GM21390 (cell line): ENCODE measurements at regions not wholly inside any gene's neighbourhood (a gene's known extent, or its start where the extent isn't known, plus 50 kb on each side); places are given as distances from the start of the nearest gene placed in this dataset.

Experiments used
- ATAC-seq: cut with Tn5 transposase; IDR thresholded peaks from one replicate; pipeline ENCODE4 v1.9.1; 2021; ENCODE audit not compliant: unreplicated experiment

DNA sequence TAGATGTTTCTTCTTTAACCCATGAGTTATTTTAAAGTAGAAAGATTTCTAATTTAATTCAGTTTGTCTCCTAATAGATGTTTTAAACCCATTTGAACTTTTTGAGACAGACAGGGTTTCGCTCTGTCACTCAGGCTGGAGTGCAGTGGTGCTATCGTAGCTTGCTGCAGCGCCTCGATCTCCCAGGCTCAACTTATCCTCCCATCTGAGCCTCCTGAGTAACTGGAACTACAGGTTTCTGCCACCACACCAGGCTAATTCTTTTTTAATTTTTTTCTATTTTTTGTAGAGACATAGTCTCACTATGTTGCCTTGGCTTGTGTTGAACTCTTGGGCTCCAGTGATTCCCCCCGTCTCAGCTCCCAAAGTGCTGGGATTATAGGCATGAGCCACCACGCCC, 53.0 kb upstream of the RAB18 start:
- no peak for ATAC-seq

DNA sequence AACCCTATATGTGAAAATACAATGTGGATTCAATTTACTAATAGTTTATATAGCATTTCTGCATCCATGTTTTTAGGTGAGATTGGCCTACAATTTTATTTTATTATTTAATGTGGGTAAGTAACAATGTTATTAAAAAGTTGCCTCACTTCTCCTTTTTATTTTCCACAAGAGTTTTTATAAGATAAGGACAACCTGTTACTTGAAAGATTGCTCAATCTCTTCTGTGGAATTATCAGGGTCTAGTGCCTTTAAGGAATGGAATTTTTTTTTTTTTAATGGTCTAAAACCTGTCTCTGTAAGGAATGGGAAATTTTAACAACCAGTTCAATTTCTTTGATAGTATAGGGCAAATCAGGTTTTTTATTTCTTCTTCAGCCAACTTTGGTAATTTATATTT, 53.9 kb upstream of the RAB18 start:
- no peak for ATAC-seq

DNA sequence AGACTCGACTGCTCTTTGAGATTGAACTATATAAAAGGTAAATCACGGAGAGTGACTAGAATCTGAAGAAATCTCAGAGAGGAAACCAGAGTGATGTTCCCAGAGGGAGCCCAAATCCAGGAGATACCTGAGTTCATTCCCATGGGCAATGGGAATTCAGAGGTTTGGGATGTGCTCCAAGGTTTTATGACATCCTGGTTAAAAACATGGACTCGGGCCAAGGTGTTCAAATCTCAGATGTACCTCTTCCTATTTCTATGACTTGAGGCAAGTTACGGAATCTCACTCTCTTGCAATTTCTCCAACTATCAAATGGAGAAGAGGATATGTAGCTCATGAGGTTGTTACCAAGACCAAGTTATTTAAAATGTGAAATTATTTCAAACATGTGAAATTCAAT, 54.5 kb upstream of the RAB18 start:
- no peak for ATAC-seq

DNA sequence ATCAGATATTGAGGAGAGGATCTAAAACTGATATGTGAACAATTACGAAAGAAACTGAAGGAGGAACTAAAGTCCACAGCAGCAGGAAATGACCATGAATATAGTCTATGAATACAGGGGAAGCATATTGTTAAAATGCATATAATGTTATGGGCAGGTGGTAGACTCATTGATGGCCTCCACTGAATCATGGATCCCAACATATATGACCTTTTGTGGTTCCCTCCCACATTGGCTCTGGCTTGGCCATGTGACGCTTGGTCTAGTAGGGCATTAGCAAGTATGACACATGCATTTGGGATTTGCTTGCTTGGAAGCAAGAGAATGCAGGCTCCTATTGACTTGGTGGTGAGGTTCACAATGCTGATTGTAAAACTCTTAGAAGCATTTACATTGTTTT, 55.2 kb upstream of the RAB18 start:
- ATAC-seq: no peak

DNA sequence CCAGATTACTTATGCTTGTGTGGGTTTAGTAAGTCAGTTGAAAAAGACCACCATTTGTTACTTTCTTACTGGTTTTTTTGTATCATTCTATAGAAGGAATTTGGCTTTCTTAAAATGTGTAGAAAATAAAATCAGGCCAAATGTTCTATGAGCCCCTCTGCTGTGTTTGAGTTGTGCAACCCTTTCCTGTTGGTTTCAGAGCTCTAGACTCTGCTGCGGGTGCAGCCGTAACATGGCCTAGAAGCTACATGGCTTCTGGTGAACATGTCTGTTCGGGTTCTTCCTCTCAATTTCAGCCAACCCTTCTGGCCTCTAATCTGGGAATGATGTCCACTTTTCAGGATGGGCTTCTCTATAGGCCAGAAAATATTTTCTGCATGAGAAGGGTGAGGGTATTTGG, 56.6 kb upstream of the RAB18 start:
- ATAC-seq: no peak

DNA sequence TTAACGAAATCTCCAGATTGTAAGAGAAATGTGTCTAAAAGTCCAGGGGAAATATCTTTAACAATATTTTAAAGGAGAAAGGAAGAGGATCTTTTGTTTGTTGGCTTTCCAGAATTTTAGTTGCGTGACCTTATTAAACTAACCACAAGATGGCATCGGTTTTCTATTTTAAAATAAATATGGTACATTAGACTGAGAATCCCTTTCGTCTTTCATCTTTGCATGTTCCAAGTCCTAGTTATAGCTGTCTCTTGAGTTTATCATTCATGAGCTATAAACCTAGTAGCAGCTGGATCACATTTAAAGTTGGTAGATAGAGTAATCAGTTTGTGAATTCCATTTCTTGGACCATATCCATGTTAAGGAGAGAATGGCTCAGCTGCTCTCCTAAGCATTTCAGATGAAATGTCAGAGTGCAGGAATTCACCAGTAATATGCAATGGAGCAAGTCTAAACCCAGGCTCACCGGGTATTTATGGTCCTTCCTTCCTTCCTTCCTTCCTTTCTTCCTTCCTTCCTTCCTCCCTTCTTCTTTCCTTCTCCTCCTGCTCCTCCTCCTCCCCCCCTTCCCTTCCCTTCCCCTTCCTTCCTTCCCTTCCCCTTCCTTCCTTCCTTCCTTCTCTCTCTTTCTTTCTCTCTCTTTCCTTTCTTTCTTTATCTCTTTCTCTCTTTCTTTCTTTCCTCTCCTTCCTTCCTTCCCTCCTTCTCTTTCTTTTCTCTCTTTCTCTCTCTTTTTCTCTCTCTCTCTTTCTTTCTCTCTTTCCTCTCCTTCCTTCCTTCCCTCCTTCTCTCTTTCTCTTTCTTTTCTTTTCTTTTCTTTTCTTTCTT, 57.8 kb upstream of the RAB18 start:
- no peak for ATAC-seq

DNA sequence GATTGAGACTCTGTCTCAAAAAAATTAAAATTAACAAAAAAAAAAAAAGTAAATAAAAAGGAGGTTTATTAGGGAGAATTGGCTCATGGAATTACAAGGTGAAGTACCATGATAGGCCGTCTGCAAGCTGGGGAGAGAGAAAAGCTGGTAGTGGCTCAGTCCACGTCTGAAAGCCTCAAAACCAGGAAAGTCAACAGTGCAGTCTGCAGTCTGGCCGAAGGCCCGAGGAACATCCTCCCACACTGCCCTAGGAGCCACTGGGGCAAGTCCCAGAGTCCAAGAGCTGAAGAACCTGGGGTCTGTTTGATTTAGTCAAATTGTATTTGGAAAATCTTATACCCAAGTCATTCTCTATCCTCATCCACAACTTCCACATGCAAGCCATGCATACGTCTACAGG, 59.0 kb upstream of the RAB18 start:
- ATAC-seq: no peak

DNA sequence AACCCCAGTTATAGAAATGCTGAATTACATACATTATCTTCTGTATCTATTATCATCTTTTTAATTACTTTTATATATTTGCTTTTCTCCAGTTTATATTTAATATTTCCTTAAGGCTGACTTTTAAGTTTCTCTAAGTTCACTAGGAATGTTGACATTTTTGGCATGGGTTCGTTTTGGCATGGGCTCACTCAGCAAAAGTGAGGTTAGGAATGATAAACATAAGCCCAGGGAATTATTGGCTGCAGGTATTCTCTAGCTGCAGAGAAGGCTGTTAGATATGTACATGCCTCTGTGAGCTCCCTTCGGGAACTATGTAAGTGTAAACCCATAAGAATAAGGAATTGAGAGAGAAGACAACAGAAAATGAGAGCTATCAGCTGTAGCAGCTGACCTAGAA, 63.6 kb upstream of the RAB18 start:
- ATAC-seq: no peak

DNA sequence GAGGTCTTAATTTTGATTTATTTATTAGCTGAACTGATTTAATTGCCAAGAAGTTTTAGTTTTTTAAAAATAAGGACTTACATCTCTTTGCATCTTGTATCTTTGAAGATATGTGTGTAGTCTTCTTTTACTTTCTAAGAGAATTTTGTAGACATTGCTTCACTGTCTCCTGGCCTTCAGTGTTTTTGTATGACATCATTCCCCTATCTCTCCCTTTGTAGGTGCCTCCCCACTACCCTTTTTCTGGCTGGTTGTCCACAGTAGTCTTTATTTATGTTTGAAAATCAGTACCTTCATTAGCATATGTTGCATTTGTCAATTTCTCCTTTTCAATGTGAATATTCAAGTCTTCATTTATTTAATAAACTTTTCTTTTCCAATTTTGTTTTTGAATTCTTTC, 64.1 kb upstream of the RAB18 start:
- ATAC-seq: no peak

DNA sequence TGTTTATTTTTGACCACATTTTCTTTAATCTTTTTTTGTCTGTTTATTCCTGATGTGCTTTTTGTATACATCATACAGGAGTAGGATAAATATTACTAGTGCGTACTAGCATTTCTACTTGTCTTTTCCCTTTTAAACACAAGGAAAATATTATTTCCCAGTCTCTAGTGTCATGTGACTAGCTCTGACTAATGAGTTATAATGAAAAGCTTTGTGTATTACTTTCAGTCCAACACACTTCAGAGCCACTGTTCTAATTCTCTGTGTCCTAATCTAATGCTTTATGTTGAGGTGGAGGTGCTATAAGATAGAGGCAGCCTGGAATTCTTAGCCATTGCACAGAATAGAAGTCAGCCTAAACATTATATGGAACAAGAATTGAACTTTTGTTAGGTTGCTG, 65.0 kb upstream of the RAB18 start:
- ATAC-seq: no peak

DNA sequence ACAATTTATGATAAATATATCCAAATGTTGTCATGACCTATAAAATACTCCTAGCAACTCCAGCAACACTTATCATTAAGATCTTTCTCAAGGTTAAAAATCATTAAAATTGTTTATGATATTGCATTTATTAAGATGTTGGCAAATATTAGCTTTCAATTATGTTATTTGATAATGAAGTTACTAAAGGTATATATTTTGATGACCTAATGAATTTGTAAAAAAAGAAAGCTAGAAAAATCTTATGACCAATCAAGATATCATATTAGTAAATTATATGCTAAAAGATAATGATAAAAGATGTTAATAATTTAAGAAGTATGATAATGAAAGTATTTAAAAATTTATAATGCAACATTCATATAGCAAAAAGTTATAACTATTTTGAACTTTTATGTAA, 66.3 kb upstream of the RAB18 start:
- no peak for ATAC-seq

DNA sequence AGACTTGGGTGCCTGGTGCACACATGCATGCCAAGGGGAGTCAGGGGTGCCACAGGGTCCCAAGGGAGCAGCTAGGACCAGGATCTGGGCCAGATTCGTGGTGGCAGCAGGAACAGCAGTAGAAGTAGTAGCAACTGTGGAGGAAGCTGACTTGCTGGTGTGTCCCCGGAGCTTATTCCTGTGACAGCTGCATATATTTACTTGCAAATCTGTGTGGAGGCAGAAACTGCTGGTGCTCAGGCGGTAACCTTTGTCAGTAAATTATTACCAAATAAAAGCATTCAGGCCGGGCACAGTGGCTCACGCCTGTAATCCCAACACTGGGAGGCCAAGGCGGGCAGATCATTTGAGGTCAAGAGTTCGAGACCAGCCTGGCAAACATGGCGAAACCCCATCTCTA, 67.4 kb upstream of the RAB18 start:
- no peak for ATAC-seq

DNA sequence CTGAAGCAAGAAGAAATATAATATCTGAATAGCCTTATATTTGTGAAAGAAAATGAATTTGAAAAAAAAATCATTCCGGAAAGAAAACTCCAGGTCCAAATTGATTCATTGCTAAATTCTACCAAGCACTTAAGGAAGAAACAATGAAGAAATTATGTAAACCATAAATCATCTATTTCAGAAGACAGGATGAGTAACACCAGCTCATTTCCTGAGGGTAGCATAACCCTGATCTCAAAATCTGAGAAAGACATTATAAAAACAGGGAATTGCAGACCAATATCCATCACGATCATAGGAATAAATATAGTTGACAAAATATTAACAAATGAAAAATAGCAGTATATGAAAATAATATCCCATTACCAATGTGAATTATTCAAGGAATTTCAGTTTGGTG, 70.1 kb upstream of the RAB18 start:
- ATAC-seq: no peak

DNA sequence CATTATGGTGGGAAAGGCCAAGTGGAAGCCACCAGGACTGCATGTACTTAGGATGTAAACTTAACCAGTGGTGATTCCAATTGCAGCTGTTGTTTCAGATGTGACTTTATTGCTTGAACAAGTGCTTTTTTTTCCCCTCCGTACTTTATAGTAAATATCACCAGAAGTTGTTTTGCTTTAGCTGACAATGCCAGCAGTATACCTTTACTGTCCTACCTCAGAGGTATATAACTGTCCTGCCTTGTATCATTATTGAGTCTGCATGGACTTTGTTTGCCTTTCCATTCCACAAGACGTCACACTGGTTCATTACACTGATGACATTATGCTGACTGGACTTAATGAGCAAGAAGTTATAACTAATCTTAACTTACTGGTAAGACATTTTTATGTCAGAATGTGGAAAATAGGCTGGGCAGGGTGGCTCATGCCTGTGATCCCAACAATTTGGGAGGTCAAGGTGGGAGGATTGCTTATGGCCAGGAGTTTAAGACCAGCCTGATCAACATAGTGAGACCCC, 77.1 kb upstream of the RAB18 start:
- no peak for ATAC-seq

DNA sequence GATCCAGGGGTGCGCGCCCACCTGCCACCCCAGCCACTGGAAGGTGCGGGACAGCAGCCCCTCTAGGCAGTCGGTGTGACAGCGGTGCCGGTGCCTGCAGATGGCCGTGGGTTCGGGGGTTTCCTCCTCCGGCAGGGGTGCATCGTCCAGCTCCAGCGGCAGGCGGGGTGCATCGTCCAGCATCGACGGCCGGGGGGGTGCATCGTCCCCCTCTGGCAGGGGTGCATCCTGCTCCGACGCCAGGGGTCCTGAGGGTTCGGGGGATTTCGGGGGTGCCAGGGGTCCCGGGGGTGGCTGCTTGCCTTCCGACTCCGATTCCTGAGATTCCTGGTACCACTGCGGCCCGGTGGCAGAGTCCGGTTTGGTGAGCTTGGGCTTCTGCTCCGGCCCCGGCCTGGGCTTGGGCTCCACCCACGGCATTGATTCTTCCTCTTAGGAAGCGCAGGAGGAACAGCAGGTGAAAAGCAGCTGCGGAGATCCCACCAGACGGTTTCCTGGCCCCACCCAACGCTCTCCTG, 90.2 kb upstream of the RAB18 start:
- ATAC-seq: no peak

DNA sequence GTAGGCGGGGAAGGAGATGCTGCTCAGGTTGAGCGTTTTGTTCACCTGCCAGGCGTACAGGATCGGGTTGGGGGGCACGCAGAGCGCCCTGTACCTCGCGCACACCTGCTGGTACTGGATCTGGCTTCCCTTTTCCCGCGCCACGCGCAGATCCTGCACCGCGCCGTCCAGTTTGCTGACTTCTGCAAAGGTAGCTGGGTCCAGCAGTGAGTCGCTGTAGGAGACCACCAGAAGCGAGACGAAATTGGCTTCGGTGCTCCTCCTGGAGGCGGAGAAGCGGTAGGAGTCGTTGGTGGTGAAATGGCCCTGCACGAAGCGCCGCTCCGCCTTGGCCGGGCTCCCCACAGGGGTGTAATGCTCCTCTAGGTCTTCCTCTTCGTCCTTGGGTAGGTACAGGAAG, 90.7 kb upstream of the RAB18 start:
- no peak for ATAC-seq

DNA sequence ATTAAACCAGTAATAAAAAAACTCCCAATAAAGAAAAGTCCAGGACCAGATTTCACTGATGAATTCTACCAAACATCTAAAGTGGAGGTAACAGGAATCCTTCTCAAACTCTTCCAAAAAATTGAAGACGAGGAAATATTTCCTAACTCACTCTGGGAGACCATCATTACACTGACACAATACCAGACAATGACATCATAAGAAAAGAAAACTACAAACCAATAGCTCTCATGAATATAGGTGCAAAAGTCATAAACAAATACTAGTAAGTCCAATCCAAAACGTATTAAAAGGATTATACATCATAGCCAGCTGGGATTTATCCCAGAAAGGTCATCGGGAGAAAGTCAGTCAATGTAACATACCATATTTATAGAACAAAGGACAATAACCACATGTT, 94.0 kb upstream of the RAB18 start:
- ATAC-seq: no peak

DNA sequence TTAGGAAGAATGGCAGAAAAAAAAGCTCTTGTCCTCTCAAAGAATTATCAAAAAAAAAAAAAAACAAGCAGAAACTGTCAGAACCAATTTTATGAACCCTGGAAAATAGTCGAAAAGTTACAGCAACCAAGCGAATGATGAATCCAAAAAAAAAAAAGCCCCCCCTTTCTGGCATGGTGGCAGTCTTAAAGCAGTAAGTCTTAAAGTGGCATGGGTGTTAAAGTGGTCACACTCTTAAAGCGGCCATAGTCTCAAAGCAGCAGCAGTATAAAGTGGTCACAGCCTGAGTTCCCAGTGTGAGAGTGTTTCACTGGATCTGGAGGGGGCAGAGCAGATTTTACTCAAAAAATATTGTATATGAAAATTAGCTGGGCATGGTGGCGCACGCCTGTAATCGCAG, 96.8 kb upstream of the RAB18 start:
- no peak for ATAC-seq

DNA sequence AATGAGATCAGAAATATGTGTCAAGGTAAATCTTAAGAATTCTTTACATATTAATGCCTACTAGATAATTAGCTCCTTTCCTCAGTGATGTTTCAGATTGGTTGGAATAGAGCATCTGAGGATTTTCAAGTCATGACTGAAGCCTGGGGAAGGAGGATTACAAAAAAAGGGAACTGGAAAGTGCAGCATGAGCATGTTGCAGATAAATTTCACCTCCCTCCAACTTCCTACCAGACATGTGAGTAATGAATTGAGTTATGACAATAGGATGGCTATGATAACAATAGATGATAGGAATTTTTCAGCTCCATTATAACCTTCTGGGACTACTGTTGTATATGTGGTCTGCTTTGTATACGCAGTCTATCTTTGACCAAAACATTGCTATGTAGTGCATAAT, 104.2 kb upstream of the RAB18 start:
- ATAC-seq: no peak

DNA sequence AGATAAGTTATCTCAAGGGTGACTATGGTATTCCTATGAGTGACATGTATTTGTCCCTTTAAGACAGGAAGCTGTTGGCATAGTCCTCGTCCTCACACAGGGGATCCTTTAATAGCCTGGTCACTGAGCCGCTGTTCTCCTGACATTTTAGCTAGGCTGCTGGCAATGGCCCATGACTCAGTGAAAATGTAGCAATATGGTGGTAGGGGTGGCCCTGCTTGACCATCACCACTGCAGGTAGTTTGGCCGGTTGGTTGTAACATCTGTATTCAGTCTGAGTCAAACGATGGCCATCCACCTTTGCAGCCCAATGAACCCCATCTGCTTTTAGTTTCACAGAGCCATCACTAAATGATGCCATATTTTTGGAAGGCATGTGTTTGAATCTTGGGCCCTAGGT, 110.1 kb upstream of the RAB18 start:
- ATAC-seq: no peak

DNA sequence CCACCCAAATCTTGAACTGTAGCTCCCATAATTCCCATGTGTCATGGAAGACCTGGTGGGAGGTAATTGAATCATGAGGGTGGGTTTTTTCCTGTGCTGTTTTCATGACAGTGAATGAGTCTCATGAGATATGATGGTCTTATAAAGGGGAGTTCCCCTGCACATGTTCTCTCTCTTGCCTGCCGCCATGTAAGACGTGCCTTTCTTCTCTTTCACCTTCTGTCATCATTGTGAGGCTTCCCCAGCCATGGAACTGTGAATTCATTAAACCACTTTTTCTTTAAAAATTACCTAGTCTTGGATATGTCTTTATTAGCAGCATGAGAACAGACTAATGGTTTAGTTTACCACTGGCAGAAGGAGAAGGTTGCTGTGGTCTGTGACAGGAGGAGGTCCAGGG, 111.5 kb upstream of the RAB18 start:
- no peak for ATAC-seq

DNA sequence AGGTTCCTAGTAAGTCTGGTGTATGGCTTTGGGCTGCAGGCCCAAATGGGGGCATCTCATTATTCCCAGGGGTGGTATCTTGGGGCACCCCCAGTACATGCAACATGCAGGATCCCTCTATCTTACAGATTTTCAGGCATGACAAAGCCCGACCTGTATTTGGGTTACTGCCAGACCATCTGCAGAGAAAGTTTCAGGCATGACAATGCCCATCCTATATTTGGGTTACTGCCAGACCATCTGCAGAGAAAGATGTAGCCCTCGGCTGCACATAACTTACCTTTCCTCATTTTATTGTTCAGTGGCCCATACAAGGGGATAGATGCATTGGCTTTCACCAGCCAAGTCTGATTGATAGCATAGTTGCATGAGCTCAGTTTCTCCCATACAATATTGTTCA, 112.2 kb upstream of the RAB18 start:
- no peak for ATAC-seq

DNA sequence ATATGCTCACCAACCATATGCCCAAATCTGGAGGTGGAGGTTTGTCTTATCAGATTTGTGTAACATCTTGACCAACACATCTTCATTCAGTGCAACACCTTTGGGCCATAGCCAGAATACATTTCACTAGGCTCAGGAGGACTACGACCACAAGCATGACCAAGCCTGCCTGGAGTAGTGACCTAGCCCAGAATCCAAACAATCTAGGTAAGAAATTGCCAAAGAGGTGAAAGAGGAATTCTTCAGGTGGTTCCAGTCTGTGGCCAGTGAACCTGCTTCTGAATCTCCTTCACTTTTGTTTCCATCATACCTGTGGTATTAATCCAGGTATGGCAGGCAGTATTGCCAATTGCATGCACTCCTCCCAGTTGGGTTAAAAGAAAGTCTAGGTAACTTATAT, 112.8 kb upstream of the RAB18 start:
- ATAC-seq: no peak
